ENCODE measurements at regions not wholly inside any gene's neighbourhood (a gene's known extent, or its start where the extent isn't known, plus 50 kb on each side); places are given as distances from the start of the nearest gene placed in this dataset.

GRCh38 chr5:124131466-124131865, 615.0 kb downstream of the ZNF608 start (continued):
- no peak for TF ChIP-seq ZFX (IDR thresholded peaks at IDR 0.05)
- no peak for TF ChIP-seq EZH2phosphoT487 (IDR thresholded peaks at IDR 0.05; ENCODE audit: borderline replicate concordance)
- TF ChIP-seq JUND (IDR thresholded peaks at IDR 0.05) = no peak
- no peak for TF ChIP-seq FOSL1 (IDR thresholded peaks at IDR 0.05; ENCODE audit: low read depth)
- TF ChIP-seq EZH2 (IDR thresholded peaks at IDR 0.05) = no peak
- TF ChIP-seq YY1 (IDR thresholded peaks at IDR 0.05; ENCODE audit: extremely low read depth, insufficient replicate concordance, low read depth, low read length) = no peak
- no peak for TF ChIP-seq TCF7L2 (IDR thresholded peaks at IDR 0.05; ENCODE audit: borderline replicate concordance, extremely low read depth, insufficient read depth, insufficient read length)
- TF ChIP-seq SRF (IDR thresholded peaks at IDR 0.05; ENCODE audit: low read depth) = no peak
- TF ChIP-seq EGR1 (IDR thresholded peaks at IDR 0.05; ENCODE audit: low read depth) = no peak
- no peak for TF ChIP-seq ZBTB33 (IDR thresholded peaks at IDR 0.05; ENCODE audit: extremely low read depth, insufficient replicate concordance, low read length)

- TF ChIP-seq POLR2AphosphoS5 (IDR thresholded peaks at IDR 0.05; ENCODE audit: low read depth, low read length) (no peak), ATF3 (IDR thresholded peaks at IDR 0.05) (no peak)
- no peak overlapping the region for H3K4me3 ChIP-seq (replicated peaks in 1 of 2; ENCODE audit: low read depth in 1 of 2, low read length in 2 of 2)
- H4K20me1 ChIP-seq (ENCODE audit: insufficient read depth) = no peaks in the 10 kb centered on the region
- no peak for DNase-seq (ENCODE audit: low read depth, low spot score)
- no peaks in the 10 kb centered on the region for H3K27me3 ChIP-seq (ENCODE audit: insufficient read depth, low read length)
- no peaks in the 10 kb centered on the region for H3K9me2 ChIP-seq (ENCODE audit: insufficient read depth)
- no peaks in the 10 kb centered on the region for H3K36me3 ChIP-seq (ENCODE audit: control insufficient read depth in 1 of 2, insufficient read depth in 2 of 2, low read length in 2 of 2)
- H3K9ac ChIP-seq (ENCODE audit: low read length) = no peak overlapping the region
- H3K4me2 ChIP-seq (ENCODE audit: low read length) = no peak overlapping the region
- H2AFZ ChIP-seq (ENCODE audit: low read depth, low read length, poor library complexity, severe bottlenecking) = no peak overlapping the region
- no peaks in the 10 kb centered on the region for H3K4me1 ChIP-seq (ENCODE audit: control insufficient read depth in 1 of 2, insufficient read depth in 2 of 2, low read length in 2 of 2)
- no peak overlapping the region for H3K27ac ChIP-seq (ENCODE audit: low read depth, low read length)
- intact Hi-C loops (cut with micrococcal nuclease) = no loop called here
- ChIA-PET CTCF (no interaction called here), RAD21 (ENCODE audit: low non-redundant PET in 1 of 2, low total read pairs in 2 of 2, uncharacterized antibody in 2 of 2, unreplicated experiment in 2 of 2) (no interaction called here), POLR2A (interaction anchor here (0.6 kb wide), 1 partner anchor 602 kb away, joined by 3 read pairs; no protein-coding TSS in a partner anchor)
- no peaks in the 10 kb centered on the region for H3K79me2 ChIP-seq (ENCODE audit: insufficient read depth, low read length)
- no TSS peak for BruUV-seq (replicated peaks)
- H3K9me3 ChIP-seq (ENCODE audit: control insufficient read depth in 1 of 2, insufficient read depth in 1 of 2, low read depth in 1 of 2, low read length in 2 of 2) = no peaks in the 10 kb centered on the region
- no peak for ATAC-seq
Measured at GRCh38 chr5:124130816-124131215, 615.6 kb downstream of the ZNF608 start.

Measured in HCT116 (cell line).